Nephron (organoid): ENCODE measurements at regions not wholly inside any gene's neighbourhood (a gene's known extent, or its start where the extent isn't known, plus 50 kb on each side); places are given as distances from the start of the nearest gene placed in this dataset.
"Not testable (repeated sequence)": the region's sequence is repeated elsewhere in the genome, so short reads cannot be mapped to it uniquely, and the experiment has no call there.

Source experiments
- H3K27ac Mint-ChIP-seq, 3 experiments: 2 replicates each; pipeline ENCODE4 v1.8.0; 2020; ENCODE audit warnings: mixed read lengths in 3 of 3, mild to moderate bottlenecking in 2 of 3, moderate library complexity in 1 of 3
- H3K27me3 Mint-ChIP-seq: 2 replicates; pipeline ENCODE4 v1.8.0; 2021; ENCODE audit warnings: low read depth, mild to moderate bottlenecking, moderate library complexity, mixed read lengths
- H3K36me3 Mint-ChIP-seq: 2 replicates; pipeline ENCODE4 v1.8.0; 2020; ENCODE audit warnings: low read depth, mixed read lengths
- H3K4me1 Mint-ChIP-seq: 2 replicates; pipeline ENCODE4 v1.8.0; 2020; ENCODE audit warnings: mixed read lengths
- H3K4me3 Mint-ChIP-seq, 3 experiments: 2 replicates each; pipeline ENCODE4 v1.8.0; 2020; ENCODE audit warnings: mild to moderate bottlenecking in 3 of 3, mixed read lengths in 3 of 3, moderate library complexity in 2 of 3
- H3K9me3 Mint-ChIP-seq: 2 replicates; pipeline ENCODE4 v1.8.0; 2020; ENCODE audit warnings: mixed read lengths
- TF ChIP-seq, protein P1 (sequence below), 3 experiments: fragments of 200-600 bp; sonication (generic); IDR thresholded peaks; one replicate each; pipeline ENCODE4 v1.5.0; 2021; ENCODE audit warnings: antibody characterized with exemption in 3 of 3; ENCODE audit not compliant: unreplicated experiment in 3 of 3

DNA sequence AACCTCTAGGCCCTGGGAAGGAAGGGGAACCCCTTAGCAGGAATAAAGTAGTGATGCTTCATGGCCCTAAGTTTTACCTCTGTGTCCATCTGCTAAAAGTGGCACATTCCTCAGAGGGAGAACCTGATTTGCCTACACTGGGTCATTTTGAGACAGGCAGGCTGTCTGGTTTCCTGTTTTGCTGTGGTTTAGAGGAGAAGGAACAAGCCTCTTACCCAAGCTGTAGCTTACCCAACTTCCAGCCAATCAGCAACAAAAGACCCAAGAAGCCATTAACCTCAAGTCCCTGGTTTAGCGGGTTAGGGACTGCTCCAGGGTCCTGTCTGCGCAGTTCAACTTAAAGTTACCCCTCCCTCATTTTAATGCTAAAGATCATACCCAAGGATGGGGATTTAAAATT is 411.0 kb downstream of the MAT2B start:
- no peak overlapping the region for H3K27ac Mint-ChIP-seq
- no peaks in the 10 kb centered on the region for H3K27me3 Mint-ChIP-seq
- TF ChIP-seq, protein P1, sequence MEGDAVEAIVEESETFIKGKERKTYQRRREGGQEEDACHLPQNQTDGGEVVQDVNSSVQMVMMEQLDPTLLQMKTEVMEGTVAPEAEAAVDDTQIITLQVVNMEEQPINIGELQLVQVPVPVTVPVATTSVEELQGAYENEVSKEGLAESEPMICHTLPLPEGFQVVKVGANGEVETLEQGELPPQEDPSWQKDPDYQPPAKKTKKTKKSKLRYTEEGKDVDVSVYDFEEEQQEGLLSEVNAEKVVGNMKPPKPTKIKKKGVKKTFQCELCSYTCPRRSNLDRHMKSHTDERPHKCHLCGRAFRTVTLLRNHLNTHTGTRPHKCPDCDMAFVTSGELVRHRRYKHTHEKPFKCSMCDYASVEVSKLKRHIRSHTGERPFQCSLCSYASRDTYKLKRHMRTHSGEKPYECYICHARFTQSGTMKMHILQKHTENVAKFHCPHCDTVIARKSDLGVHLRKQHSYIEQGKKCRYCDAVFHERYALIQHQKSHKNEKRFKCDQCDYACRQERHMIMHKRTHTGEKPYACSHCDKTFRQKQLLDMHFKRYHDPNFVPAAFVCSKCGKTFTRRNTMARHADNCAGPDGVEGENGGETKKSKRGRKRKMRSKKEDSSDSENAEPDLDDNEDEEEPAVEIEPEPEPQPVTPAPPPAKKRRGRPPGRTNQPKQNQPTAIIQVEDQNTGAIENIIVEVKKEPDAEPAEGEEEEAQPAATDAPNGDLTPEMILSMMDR (IDR thresholded peaks at IDR 0.05; ENCODE audit: unreplicated experiment in 3 of 3), result no peak
- H3K9me3 Mint-ChIP-seq, result peaks cover 7% of the 10 kb centered on the region
- no peaks in the 10 kb centered on the region for H3K36me3 Mint-ChIP-seq
- H3K4me3 Mint-ChIP-seq, result no peak overlapping the region
- H3K4me1 Mint-ChIP-seq, result no peaks in the 10 kb centered on the region

DNA sequence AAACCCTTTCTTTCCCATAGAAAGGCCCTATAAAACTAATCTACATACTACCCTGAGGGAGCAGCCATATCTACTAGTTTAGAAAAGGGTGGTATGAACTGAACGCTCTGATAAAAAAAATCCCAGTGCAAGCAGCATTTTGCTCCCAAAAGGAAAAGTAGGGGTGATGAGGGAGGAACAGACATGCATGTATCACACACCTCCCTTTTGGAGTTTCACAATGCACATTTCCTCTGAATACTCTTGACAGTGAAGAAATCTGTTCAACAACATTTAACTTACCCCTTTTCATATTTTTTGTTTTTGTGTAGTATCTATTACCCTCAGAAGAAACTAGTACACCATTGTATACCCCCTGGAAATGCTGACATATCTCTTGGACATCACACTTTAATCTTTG is 411.4 kb downstream of the MAT2B start:
- H3K4me1 Mint-ChIP-seq, result no peaks in the 10 kb centered on the region
- H3K27me3 Mint-ChIP-seq, result no peaks in the 10 kb centered on the region
- H3K27ac Mint-ChIP-seq, result no peak overlapping the region
- H3K4me3 Mint-ChIP-seq, result no peak overlapping the region
- H3K36me3 Mint-ChIP-seq, result no peaks in the 10 kb centered on the region
- H3K9me3 Mint-ChIP-seq, result peaks cover 7% of the 10 kb centered on the region
- TF ChIP-seq, protein P1 (IDR thresholded peaks at IDR 0.05; ENCODE audit: unreplicated experiment in 3 of 3), result no peak

DNA sequence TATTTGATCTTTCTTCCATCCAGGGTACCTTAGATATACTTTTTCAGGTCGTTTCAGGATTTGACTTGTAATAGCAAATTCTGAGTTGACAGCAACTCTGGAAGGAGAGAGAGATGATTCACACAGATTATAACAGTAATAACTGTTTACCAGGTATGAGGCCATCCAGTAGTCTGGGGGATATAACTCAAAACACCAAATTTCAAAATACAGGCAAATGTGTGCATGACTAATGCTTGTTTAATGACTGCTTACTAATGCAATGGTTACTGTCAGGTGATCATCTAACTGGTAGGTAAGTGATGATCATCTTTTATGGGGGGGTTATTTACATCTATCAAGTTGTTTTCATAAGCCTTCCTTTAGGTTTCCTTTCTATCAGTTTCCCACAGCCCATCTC is 412.3 kb downstream of the MAT2B start:
- Mint-ChIP-seq H3K36me3 (no peaks in the 10 kb centered on the region), H3K27ac (no peak overlapping the region), H3K4me3 (no peak overlapping the region), H3K27me3 (no peaks in the 10 kb centered on the region), H3K9me3 (peaks cover 7% of the 10 kb centered on the region), H3K4me1 (no peaks in the 10 kb centered on the region)
- TF ChIP-seq, protein P1 (IDR thresholded peaks at IDR 0.05; ENCODE audit: unreplicated experiment in 3 of 3), result no peak

- not testable (repeated sequence) for H3K27ac Mint-ChIP-seq, H3K4me1 Mint-ChIP-seq, H3K4me3 Mint-ChIP-seq, H3K36me3 Mint-ChIP-seq, H3K27me3 Mint-ChIP-seq
- peaks cover 37% of the 10 kb centered on the region for H3K9me3 Mint-ChIP-seq
Observed at GRCh38 chr5:163934990-163935389, 429.6 kb downstream of the MAT2B start.

GRCh38 chr5:163938595-163938994 is 433.2 kb downstream of the MAT2B start:
- H3K27me3 Mint-ChIP-seq, result no peaks in the 10 kb centered on the region
- no peak overlapping the region for H3K4me3 Mint-ChIP-seq
- no peaks in the 10 kb centered on the region for H3K4me1 Mint-ChIP-seq
- TF ChIP-seq, protein P1 (IDR thresholded peaks at IDR 0.05; ENCODE audit: unreplicated experiment in 3 of 3), result no peak
- H3K9me3 Mint-ChIP-seq, result peaks cover 25% of the 10 kb centered on the region
- no peak overlapping the region for H3K27ac Mint-ChIP-seq
- H3K36me3 Mint-ChIP-seq, result no peaks in the 10 kb centered on the region

DNA sequence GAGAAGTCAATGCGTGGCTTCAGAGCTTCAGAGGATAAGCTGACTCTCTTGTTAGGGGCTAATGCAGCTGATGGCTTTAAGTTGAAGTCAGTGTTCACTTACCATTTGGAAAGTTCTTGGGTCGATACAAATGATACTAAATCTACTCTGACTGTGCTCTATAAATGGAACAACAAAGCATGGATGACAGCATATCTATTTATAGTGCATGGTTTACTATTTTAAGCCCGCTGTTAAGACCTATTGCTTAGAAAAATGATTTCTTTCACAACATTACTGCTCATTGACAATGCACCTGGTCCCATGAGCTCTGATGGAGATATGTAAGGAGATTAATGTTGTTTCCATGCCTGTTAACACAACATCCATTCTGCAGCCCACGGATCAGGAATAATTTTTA is 435.7 kb downstream of the MAT2B start:
- H3K4me3 Mint-ChIP-seq, result no peak overlapping the region
- no peaks in the 10 kb centered on the region for H3K27me3 Mint-ChIP-seq
- H3K9me3 Mint-ChIP-seq, result peaks cover 2% of the 10 kb centered on the region
- TF ChIP-seq, protein P1 (IDR thresholded peaks at IDR 0.05; ENCODE audit: unreplicated experiment in 3 of 3), result no peak
- H3K4me1 Mint-ChIP-seq, result no peaks in the 10 kb centered on the region
- H3K27ac Mint-ChIP-seq, result no peak overlapping the region
- no peaks in the 10 kb centered on the region for H3K36me3 Mint-ChIP-seq
